HUES6 (cell line): ENCODE measurements at regions not wholly inside any gene's neighbourhood (a gene's known extent, or its start where the extent isn't known, plus 50 kb on each side); places are given as distances from the start of the nearest gene placed in this dataset.
A peak's percentile ranks its signal among the peaks of the same experiment; 100 is the strongest.

ENCODE experiments used
- H3K27ac ChIP-seq: 2 replicates; pipeline ENCODE4 v1.7.0; 2013; ENCODE audit warnings: low read depth, mild to moderate bottlenecking, low read length, inconsistent platforms
- H3K27me3 ChIP-seq: 2 replicates; pipeline ENCODE4 v1.6.1; 2013; ENCODE audit warnings: low read length; ENCODE audit not compliant: control insufficient read depth, insufficient read depth
- H3K36me3 ChIP-seq: 2 replicates; pipeline ENCODE4 v1.6.1; 2013; ENCODE audit warnings: low read length; ENCODE audit not compliant: control insufficient read depth, insufficient read depth
- H3K4me1 ChIP-seq: 2 replicates; pipeline ENCODE4 v1.6.1; 2013; ENCODE audit warnings: low read length; ENCODE audit not compliant: control insufficient read depth, insufficient read depth
- H3K4me3 ChIP-seq: 2 replicates; pipeline ENCODE4 v1.5.1; 2013; ENCODE audit warnings: low read depth, low read length
- H3K9ac ChIP-seq: one replicate; pipeline ENCODE4 v1.6.1; 2013; ENCODE audit warnings: mild to moderate bottlenecking, low read length
- H3K9me3 ChIP-seq: 2 replicates; pipeline ENCODE4 v1.6.1; 2013; ENCODE audit warnings: low read depth, low read length; ENCODE audit not compliant: control insufficient read depth, insufficient read depth

DNA sequence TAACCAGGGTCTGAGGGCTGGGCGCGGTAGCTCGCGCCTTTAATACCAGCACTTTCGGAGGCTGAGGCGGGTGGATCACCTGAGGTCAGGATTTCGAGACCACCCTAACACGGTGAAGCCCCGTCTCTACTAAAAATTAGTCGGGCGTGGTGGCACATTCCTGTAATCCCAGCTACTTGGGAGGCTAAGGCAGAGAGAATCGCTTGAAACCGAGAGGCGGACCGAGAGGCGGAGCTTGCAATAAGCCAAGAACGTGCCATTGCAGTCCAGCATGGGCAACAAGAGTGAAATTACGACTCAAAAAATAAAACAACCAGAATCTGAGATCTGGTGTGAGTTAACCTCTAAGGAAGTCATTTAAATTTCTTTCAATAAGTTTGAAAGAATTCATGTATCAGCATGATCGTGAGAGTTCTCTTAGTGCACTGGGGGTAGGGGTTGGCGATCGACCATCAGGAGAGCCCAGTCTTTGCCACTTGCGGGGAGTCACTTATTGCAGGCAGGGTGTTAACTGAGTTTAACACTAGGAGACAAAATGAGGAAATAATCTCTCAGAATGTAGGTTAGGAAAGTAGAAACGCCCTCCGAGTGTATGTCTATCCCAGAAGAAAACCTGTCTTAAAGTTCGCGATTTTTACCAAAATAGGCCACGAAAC, 206.5 kb upstream of the ZNF184 start:
- Histone ChIP-seq H3K9ac (no peak overlapping the region), H3K9me3 (no peaks in the 10 kb centered on the region), H3K4me3 (peak overlapping the region; percentile 68), H3K27ac (no peak overlapping the region), H3K27me3 (peaks cover 64% of the 10 kb centered on the region), H3K36me3 (no peaks in the 10 kb centered on the region), H3K4me1 (peaks cover 5% of the 10 kb centered on the region; the same call in 1 of the 2 replicates)

DNA sequence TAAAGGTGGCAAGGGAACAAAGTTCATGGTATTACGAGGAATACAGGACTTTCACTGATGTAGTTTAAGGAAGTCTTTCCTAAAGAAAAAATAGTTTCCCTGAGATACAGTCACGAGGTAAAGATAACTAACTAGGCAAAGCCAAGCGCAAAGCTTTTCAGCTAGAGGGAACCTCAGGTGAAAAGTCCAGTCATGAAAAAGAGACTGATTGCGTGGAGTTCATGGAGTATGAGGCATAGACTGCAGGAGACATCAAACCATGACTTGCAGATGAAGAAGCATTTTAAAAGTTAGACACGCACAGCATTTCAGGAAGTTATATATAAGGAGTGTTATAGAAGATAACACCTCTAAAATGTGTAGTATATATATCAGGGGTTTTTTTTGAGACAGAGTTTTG, 205.6 kb upstream of the ZNF184 start:
- Histone ChIP-seq H3K27ac (no peak overlapping the region), H3K27me3 (peaks cover 71% of the 10 kb centered on the region), H3K9me3 (no peaks in the 10 kb centered on the region), H3K9ac (no peak overlapping the region), H3K36me3 (no peaks in the 10 kb centered on the region), H3K4me1 (peaks cover 5% of the 10 kb centered on the region; the same call in 1 of the 2 replicates), H3K4me3 (no peak overlapping the region)

DNA sequence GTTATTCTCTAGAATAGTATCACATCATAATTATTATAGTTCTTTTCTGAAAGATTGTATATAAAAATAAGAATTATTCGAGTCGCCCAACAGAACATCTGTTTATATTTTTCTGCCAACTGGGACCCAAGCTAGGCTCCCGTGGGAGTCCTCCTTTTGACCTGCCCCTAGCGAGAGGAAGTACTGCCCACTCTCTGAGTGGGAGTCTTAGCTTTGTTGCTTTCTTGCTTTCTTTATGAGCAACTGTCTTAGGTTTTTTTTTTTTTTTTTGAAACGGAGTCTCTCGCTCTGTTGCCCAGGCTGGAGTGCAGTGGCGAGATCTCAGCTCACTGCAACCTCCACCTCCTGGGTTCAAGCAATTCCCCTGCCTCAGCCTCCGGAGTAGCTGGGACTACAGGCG, 202.0 kb upstream of the ZNF184 start:
- Histone ChIP-seq H3K9ac (no peak overlapping the region), H3K27ac (no peak overlapping the region), H3K27me3 (peaks cover 67% of the 10 kb centered on the region), H3K9me3 (no peaks in the 10 kb centered on the region), H3K4me1 (no peaks in the 10 kb centered on the region), H3K36me3 (no peaks in the 10 kb centered on the region), H3K4me3 (no peak overlapping the region)

DNA sequence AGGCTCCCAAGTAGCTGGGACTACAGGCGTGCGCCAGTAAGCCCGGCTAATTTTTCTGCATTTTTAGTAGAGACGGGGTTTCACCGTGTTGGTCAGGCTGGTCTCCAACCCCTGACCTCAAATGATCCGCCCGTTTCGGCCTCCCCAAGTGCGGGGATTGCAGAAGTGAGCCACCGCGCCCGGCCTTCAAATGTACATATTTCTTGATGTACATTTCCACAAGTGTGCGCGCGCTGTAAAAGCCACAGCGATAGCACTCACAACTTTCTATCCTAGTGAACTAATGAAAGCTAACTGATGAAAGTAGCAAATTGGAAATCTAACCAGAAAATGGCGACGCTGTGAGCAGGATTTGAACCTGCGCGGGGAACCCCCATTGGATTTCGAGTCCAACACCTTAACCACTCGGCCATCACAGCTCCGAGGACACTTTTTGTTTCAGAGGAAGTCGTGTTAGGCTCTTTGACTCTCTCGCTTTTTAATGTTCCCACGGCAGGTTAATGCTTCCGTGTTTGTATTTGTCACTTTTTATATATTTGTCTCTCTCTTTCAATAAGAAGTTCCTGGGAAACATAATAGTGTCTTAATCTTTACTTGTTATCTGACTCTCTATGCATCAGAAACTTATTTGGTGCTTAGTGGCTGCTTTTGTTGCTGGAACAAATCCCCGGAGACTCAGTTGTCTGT, 199.4 kb upstream of the ZNF184 start:
- H3K27ac ChIP-seq = no peak overlapping the region
- H3K4me1 ChIP-seq = no peaks in the 10 kb centered on the region
- H3K36me3 ChIP-seq = no peaks in the 10 kb centered on the region
- H3K27me3 ChIP-seq = peaks cover 63% of the 10 kb centered on the region
- no peak overlapping the region for H3K9ac ChIP-seq
- no peaks in the 10 kb centered on the region for H3K9me3 ChIP-seq
- peak overlapping the region; percentile 92 for H3K4me3 ChIP-seq

DNA sequence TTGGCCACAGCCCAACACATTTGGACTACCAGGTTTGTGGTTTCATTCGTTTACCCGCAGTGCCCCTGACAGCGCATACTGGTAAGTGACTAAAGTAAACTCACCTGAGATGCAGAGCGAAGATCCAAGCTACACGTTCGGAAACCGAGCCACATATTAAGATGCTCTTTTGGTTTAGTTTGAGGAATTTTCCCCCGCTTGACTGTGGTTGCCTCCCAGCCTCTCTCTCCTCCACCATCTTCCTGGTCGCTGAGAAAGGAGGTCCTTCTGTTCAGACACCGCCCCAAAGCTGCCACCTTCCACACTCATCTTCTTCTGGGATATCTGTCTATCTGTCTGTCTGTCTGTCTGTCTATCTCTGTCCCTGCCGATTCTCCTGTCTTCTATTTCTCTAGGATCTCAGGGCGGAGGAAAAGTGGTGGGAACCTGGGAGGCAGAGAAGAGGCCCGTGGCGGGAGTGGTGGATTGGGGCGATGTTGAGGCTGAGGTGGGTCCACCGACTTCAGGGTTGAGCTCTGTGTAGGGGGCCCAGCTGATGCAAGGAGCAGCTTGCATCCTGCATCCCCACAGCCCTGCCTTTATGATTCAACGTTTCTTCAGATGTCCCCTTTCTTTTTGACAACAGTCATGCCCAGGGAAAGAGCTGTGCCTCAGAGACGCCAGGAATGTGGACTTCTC, 196.9 kb upstream of the ZNF184 start:
- 0 out of 2 replicates have a peak, but pooled peaks cover 2% of the 10 kb centered on the region for H3K4me1 ChIP-seq
- H3K27ac ChIP-seq = no peak overlapping the region
- peaks cover 53% of the 10 kb centered on the region for H3K27me3 ChIP-seq
- peak overlapping the region; percentile 92 for H3K4me3 ChIP-seq
- peak overlapping the region; percentile 4 for H3K9ac ChIP-seq
- no peaks in the 10 kb centered on the region for H3K36me3 ChIP-seq
- H3K9me3 ChIP-seq = no peaks in the 10 kb centered on the region

DNA sequence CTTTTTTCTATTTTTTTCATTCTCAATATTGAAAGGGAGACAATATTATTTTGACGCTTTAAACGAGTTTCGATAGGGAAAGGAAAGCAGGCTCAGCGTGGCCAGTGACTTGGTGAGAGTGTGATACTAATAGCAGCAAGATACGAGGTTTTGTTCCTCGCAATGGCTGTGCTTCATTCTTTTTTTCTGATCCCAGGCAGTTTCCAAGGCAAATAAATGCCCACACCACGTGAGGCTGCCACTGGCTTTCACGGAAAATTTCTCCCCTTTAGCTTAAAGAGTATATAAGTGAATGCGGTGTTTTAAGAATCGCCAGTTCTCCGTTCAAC, 196.4 kb upstream of the ZNF184 start:
- Histone ChIP-seq H3K27ac (no peak overlapping the region), H3K9ac (no peak overlapping the region), H3K4me3 (peak overlapping the region; percentile 92), H3K36me3 (no peaks in the 10 kb centered on the region), H3K27me3 (peaks cover 50% of the 10 kb centered on the region), H3K4me1 (0 out of 2 replicates have a peak, but pooled peaks cover 2% of the 10 kb centered on the region), H3K9me3 (no peaks in the 10 kb centered on the region)

DNA sequence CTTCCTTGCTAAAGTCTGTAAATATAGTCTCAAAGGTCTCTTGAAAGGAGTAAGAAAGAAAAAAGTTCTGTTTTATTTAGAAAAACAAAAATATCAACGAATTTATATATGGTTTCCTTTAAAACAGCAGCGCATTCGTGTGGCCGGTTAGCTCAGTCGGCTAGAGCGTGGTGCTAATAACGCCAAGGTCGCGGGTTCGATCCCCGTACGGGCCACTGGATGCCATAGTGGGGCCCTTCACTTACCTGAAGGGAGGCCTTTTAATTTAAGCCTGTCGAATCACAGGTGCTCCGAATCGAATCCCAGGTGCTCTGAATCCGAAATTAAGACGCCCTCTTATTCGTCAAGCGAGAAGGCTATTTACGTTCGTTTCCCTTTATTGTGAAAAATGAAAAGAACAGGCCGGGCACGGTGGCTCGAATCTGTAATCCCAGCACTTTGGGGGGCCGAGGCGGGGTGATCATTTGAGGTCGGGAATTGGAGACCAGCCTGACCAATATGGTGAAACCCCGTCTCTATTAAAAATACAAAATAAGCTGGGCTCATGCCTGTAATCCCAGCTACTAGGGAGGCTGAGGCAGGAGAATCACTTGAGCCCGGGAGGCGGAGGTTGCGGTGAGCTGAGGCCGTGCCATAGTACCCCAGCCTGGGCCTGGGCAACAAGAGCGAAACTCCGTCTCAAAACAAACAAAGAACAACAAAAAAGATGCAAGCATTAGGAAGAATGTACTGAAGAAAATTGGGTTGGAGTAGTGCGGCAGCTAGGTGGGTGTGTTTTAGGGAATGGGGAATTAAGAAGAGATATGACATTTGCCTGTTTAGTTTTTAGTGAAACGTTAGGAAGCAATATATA, 195.8 kb upstream of the ZNF184 start:
- no peak overlapping the region for H3K9ac ChIP-seq
- H3K4me1 ChIP-seq = 0 out of 2 replicates have a peak, but pooled peaks cover 2% of the 10 kb centered on the region
- no peaks in the 10 kb centered on the region for H3K36me3 ChIP-seq
- no peaks in the 10 kb centered on the region for H3K9me3 ChIP-seq
- no peak overlapping the region for H3K27ac ChIP-seq
- peaks cover 46% of the 10 kb centered on the region for H3K27me3 ChIP-seq
- H3K4me3 ChIP-seq = peak overlapping the region; percentile 92

DNA sequence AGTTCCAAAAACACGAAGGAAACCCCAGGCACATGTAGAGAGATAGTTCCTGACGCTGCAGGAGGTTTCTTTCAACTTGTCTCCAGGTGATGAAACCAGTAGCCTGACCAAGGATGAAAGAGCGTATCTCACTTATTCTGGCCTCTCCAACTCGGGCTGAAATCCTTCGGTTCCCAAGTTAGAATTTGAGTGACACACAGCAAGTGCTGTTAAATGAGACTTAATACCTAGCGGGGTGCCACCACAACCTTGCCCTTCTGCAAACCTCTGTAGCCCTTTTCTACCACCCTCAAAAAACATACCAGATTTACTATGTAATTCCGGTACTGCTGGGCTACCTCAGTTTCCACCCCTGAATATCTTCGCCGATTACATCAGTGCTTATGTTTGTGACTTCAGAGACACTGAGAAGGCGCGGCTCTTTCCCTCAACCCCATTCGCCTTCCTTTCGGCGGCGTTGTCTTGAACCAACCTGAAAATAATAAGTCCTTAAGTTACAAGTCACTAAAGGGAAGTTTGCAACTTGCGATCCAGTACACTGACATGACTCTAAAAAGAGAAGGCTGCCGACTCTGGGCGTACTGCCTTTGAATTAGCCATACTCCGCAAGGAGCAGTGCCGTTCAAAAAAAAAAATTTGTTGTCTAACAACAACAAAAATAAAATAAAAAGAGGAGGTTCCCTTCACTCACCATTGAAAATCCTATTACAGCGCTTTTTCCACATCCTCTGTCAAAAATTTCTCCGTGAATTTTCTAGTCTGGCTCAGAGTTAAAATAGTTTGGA, 194.9 kb upstream of the ZNF184 start:
- peak overlapping the region; percentile 39 for H3K9ac ChIP-seq
- H3K27me3 ChIP-seq = peaks cover 42% of the 10 kb centered on the region
- no peak overlapping the region for H3K27ac ChIP-seq

DNA sequence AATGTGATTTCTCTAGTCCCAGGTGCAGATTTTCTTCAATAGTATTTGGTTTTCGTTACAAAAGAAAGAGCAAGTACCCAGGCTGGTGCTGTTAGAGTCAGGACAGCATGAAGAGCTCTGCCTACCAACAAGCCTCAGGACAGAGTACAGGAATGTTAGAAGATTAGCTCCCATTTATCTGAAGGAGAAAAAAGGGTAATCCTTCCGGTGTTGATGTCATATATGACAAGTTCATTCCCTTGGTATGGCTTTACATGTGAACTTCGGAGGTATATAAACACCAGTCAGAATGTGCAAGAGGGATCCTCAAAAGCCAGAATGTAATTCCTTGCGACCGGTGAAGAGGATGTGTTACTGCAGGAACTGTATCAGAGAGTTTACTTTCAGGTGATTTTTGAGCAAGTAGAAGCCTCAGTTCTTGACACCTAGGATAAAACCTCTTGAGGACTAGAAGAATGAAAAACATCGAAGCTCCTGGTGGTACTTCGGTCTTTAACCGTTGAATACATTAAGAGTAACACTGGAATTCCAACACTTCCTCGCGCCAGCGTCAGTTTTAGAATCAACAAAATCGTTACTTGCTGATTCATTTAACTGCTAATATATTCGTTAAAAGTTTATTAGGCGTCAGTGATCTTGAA, 194.2 kb upstream of the ZNF184 start:
- no peaks in the 10 kb centered on the region for H3K36me3 ChIP-seq
- no peak overlapping the region for H3K9ac ChIP-seq
- H3K4me3 ChIP-seq = peak overlapping the region; percentile 92
- 0 out of 2 replicates have a peak, but pooled peaks cover 6% of the 10 kb centered on the region for H3K4me1 ChIP-seq
- no peaks in the 10 kb centered on the region for H3K9me3 ChIP-seq
- peaks cover 42% of the 10 kb centered on the region for H3K27me3 ChIP-seq
- no peak overlapping the region for H3K27ac ChIP-seq

More for the DNA sequence above, 194.9 kb upstream of the ZNF184 start:
- Histone ChIP-seq H3K4me3 (peak overlapping the region; percentile 92), H3K4me1 (0 out of 2 replicates have a peak, but pooled peaks cover 4% of the 10 kb centered on the region), H3K36me3 (no peaks in the 10 kb centered on the region), H3K9me3 (no peaks in the 10 kb centered on the region)

DNA sequence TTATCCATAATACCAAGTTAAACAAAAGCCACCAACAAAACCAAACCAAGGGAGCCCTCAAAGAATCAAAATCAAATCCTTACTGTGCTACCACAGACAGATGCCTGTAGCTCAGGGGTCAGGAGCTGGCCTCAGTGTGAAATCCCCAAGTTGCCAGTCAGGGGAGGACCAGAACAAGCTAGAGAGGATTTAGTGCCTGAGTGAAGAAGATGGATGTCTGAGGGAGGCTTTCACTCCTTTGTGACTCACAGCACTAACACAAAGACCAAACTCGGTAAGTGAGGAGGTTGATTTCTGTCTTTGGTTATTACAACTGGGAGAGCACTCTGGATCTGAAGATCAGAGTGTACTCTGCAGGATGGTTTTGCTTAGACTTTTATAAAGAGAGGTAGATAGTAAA, 189.9 kb upstream of the ZNF184 start:
- H3K9me3 ChIP-seq = no peaks in the 10 kb centered on the region
- no peak overlapping the region for H3K4me3 ChIP-seq
- H3K36me3 ChIP-seq = no peaks in the 10 kb centered on the region
- 0 out of 2 replicates have a peak, but pooled peaks cover 6% of the 10 kb centered on the region for H3K4me1 ChIP-seq
- H3K9ac ChIP-seq = no peak overlapping the region
- peaks cover 15% of the 10 kb centered on the region for H3K27me3 ChIP-seq
- H3K27ac ChIP-seq = no peak overlapping the region
